Activated naive CD8-positive, alpha-beta T cell treated with anti-CD3 and anti-CD28 coated beads, Interleukin-2, amount 10 ng/mL, durations not matched to agents 7 days and 5 days (primary cell): ENCODE measurements at regions not wholly inside any gene's neighbourhood (a gene's known extent, or its start where the extent isn't known, plus 50 kb on each side); places are given as distances from the start of the nearest gene placed in this dataset.
"Not testable (repeated sequence)": the region's sequence is repeated elsewhere in the genome, so short reads cannot be mapped to it uniquely, and the experiment has no call there.

ENCODE experiments used
- ATAC-seq: fragments of 150-1000 bp; cut with Tn5 transposase; one replicate; pipeline ENCODE4 v1.10.0; 2021; ENCODE audit warnings: low read depth, moderate library complexity
- POLR2A ChIA-PET: fragments of 350-600 bp; sonication (Branson Sonifier 250); formaldehyde crosslinking; loops from one replicate; lab custom pipeline; 2021; ENCODE audit warnings: antibody characterized with exemption; lab: Charles Lee
- DNase-seq: peaks from one replicate; pipeline ENCODE4 v3.0.0; 2021
- H3K27ac Mint-ChIP-seq: one replicate; pipeline ENCODE4 v1.8.0; 2022; ENCODE audit warnings: mild to moderate bottlenecking, mixed read lengths
- H3K27me3 Mint-ChIP-seq: one replicate; pipeline ENCODE4 v1.8.0; 2022; ENCODE audit warnings: mild to moderate bottlenecking, moderate library complexity, mixed read lengths
- H3K36me3 Mint-ChIP-seq: one replicate; pipeline ENCODE4 v1.8.0; 2021; ENCODE audit warnings: mild to moderate bottlenecking, mixed read lengths
- H3K4me1 Mint-ChIP-seq: one replicate; pipeline ENCODE4 v1.8.0; 2021; ENCODE audit warnings: mixed read lengths
- H3K4me3 Mint-ChIP-seq: one replicate; pipeline ENCODE4 v1.8.0; 2022; ENCODE audit warnings: mild to moderate bottlenecking, moderate library complexity, mixed read lengths
- H3K9me3 Mint-ChIP-seq: one replicate; pipeline ENCODE4 v1.8.0; 2021; ENCODE audit warnings: mixed read lengths

DNA sequence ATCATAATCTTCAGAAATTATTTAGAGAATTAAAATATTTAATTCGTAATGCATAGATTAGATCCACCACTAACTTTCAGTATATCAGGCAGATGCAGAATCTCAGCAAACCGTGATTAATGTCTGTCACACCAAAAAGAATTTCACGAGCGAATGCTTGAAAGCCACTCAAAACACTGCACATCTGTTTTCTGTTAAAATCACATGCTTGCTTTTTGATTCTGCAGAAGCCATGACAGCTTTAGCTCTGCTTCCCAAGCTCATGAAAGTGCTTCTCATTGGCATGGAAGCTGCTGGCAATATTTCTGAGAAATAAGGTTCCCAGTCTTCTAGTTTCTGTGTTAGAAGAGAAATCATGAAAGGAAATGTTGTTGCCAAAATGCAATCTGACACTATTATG, 837.8 kb upstream of the LRRN3 start:
- H3K27ac Mint-ChIP-seq = no peak overlapping the region
- POLR2A ChIA-PET = no interaction called here
- no peaks in the 10 kb centered on the region for H3K27me3 Mint-ChIP-seq
- H3K9me3 Mint-ChIP-seq = no peaks in the 10 kb centered on the region
- no peaks in the 10 kb centered on the region for H3K4me1 Mint-ChIP-seq
- no peak overlapping the region for H3K4me3 Mint-ChIP-seq
- ATAC-seq (no peak), DNase-seq (no peak)
- no peaks in the 10 kb centered on the region for H3K36me3 Mint-ChIP-seq

DNA sequence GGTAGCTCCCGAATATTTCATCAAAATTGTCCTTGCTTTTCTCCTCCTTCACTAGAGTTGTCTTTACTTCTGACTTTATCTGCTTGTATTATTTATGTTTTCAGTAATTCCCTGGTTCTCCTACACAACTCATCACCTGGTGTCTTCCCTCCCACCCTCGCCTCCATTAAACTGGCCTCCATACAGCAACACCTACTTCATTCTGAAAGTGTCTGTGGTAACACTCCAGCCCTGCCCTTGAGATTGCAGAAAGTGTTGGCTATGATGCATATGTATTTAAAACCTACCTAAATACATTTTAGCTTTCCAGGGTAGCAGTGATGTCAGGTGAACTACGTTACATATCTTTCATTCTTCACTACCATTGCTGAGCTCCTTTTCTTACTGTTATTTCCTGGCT, 833.3 kb upstream of the LRRN3 start:
- POLR2A ChIA-PET = no interaction called here
- H3K4me1 Mint-ChIP-seq = no peaks in the 10 kb centered on the region
- no peak for ATAC-seq
- no peak for DNase-seq
- no peaks in the 10 kb centered on the region for H3K27me3 Mint-ChIP-seq
- no peaks in the 10 kb centered on the region for H3K9me3 Mint-ChIP-seq
- H3K27ac Mint-ChIP-seq = no peak overlapping the region
- H3K4me3 Mint-ChIP-seq = no peak overlapping the region
- H3K36me3 Mint-ChIP-seq = no peaks in the 10 kb centered on the region

DNA sequence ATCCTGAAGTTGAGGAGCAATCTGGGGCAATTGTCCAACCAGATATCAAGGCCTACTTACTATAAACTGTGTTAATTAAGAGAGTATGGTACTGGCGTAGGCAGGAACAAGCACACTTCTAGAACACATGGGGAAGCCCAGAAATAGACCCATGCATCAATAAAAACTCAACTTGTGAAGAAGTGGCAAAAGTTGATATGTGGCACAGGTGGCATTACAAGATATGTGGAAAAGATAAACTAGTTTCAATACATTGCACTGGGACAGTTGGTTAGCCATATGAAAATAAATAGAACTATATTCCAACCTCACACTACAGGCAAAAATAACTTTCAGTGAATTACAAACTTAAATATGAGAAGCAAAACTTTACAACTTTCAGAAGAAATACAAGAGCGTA, 828.7 kb upstream of the LRRN3 start:
- no peaks in the 10 kb centered on the region for H3K9me3 Mint-ChIP-seq
- DNase-seq = no peak
- no peak overlapping the region for H3K27ac Mint-ChIP-seq
- no peak overlapping the region for H3K4me3 Mint-ChIP-seq
- ATAC-seq = no peak
- no peaks in the 10 kb centered on the region for H3K36me3 Mint-ChIP-seq
- POLR2A ChIA-PET = no interaction called here
- H3K4me1 Mint-ChIP-seq = no peaks in the 10 kb centered on the region
- no peaks in the 10 kb centered on the region for H3K27me3 Mint-ChIP-seq

DNA sequence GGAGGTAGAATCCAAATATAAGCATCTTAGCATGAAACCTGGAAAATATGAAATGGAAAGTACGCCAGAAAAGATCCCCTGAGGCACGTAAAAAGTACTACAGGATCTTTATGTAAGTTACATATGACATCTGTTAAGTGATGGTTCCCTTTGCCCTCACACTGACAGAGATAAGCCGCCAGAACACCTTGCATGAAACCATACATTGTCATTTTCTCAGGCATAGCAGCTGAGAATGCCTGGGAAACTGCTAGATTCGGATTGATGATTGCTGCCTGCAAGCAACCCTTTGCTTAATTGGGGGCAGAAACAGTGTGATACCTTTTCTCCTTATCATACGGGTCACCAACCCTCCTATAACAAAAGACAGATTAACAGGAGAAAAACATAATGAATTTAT, 826.6 kb upstream of the LRRN3 start:
- no peaks in the 10 kb centered on the region for H3K9me3 Mint-ChIP-seq
- no peaks in the 10 kb centered on the region for H3K27me3 Mint-ChIP-seq
- no peaks in the 10 kb centered on the region for H3K36me3 Mint-ChIP-seq
- no peak for DNase-seq
- ATAC-seq = no peak
- H3K27ac Mint-ChIP-seq = no peak overlapping the region
- H3K4me1 Mint-ChIP-seq = no peaks in the 10 kb centered on the region
- POLR2A ChIA-PET = no interaction called here
- no peak overlapping the region for H3K4me3 Mint-ChIP-seq

DNA sequence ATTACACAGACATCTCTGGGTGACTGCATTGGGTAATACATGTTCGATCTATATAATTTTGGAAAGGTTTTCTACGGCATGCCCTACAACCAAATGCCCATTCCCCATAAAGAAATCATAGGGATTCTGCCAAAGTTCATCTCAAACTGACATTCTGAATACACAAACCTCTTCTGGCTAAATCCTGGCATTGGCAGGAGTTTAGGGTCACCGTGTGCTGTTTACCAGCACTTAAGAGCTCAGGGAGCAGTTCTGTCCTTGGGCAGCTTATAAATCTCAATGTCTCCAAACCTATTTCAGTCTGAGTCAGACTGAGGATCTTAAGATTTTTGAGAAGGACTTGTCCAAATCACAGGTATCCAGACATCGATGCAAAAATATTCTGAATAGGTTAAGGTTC, 809.6 kb upstream of the LRRN3 start:
- Mint-ChIP-seq H3K4me3 (no peak overlapping the region), H3K27ac (no peak overlapping the region), H3K4me1 (no peaks in the 10 kb centered on the region), H3K9me3 (no peaks in the 10 kb centered on the region), H3K36me3 (no peaks in the 10 kb centered on the region), H3K27me3 (no peaks in the 10 kb centered on the region)
- no peak for ATAC-seq
- POLR2A ChIA-PET = no interaction called here
- DNase-seq = no peak

DNA sequence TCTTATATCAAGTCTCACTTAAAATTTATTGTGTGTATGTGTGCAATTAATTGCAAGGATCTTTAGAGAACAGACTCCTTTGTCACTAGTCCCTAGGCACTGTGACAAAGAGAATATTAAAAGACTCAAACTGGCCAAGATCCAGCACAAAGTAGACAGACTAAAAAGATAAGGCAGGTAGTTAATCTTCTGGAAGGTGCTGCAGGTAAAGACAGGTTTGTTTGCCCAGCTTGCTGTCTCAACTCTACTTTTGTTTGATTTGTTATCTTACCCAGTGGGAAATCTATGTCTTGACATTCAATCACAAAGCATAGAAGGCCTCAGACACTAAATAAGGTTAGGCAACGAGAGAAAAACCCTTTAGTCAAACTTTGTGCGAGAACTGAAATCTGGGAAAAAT, 807.9 kb upstream of the LRRN3 start:
- no peak overlapping the region for H3K4me3 Mint-ChIP-seq
- DNase-seq (no peak), ATAC-seq (no peak)
- no peaks in the 10 kb centered on the region for H3K9me3 Mint-ChIP-seq
- POLR2A ChIA-PET = no interaction called here
- no peak overlapping the region for H3K27ac Mint-ChIP-seq
- no peaks in the 10 kb centered on the region for H3K27me3 Mint-ChIP-seq
- H3K36me3 Mint-ChIP-seq = no peaks in the 10 kb centered on the region
- H3K4me1 Mint-ChIP-seq = no peaks in the 10 kb centered on the region

DNA sequence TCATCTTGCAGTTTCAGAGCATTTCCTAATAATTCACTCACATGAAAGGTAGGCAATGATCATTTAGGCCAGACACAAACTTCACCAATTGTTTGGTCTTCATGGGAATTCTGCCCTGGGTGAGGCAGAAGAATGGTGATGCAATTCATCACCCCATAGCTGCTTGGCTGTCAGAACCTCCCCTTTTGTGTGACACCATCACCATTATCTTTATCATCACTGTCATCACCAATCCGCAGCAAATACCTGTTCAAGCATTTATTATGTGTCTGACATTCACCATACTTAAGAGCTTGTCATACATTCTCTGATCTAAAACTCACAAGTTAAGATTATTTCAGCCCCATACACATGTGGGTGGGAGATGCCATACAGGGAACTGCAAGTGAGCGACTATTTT, 799.5 kb upstream of the LRRN3 start:
- Mint-ChIP-seq H3K4me1 (no peaks in the 10 kb centered on the region), H3K27ac (no peak overlapping the region), H3K36me3 (no peaks in the 10 kb centered on the region), H3K27me3 (peaks cover 1% of the 10 kb centered on the region), H3K9me3 (no peaks in the 10 kb centered on the region), H3K4me3 (no peak overlapping the region)
- ATAC-seq (no peak), DNase-seq (no peak)
- POLR2A ChIA-PET = no interaction called here

DNA sequence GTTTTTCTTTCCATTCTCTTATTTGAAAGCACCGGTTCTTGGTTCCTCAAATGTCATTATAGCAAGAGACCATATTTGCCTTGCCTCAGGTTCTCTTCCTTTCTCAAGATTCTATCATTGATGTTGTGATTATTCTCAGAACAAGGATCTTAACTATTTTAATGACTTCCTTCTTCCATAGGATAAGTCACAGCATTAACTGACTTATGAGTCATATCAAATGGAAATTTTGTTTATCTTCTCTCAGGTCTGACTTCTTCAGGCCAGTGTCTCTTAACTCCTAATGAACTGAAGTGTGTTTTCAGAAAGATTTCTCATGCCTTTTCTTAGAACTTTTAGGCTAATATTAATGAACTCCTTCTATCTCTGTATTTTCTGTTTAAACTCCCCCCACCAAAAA, 794.6 kb upstream of the LRRN3 start:
- DNase-seq (no peak), ATAC-seq (no peak)
- no peaks in the 10 kb centered on the region for H3K4me1 Mint-ChIP-seq
- peaks cover 2% of the 10 kb centered on the region for H3K27me3 Mint-ChIP-seq
- POLR2A ChIA-PET = no interaction called here
- H3K27ac Mint-ChIP-seq = no peak overlapping the region
- no peak overlapping the region for H3K4me3 Mint-ChIP-seq
- H3K36me3 Mint-ChIP-seq = no peaks in the 10 kb centered on the region
- H3K9me3 Mint-ChIP-seq = no peaks in the 10 kb centered on the region

DNA sequence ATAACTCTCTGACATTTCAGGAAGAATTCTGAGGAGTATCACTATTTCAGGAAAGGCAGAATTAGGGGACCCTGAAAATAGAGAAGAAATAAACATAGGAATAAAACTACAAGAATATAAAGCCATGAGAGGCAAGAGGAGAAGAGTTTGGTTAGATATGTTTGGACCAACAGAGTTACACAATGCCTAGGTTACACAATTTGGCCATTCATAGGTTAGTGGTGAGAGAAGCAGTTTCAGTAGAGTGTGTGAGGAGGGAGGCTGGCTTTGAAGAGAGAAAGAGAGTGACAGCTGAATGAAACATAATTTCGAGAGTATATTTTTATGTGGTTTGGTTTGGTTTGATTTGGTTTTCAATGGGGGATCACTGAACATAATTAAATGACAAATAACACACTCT, 783.2 kb upstream of the LRRN3 start:
- POLR2A ChIA-PET = no interaction called here
- ATAC-seq (no peak), DNase-seq (no peak)
- Mint-ChIP-seq H3K9me3 (peaks cover 1% of the 10 kb centered on the region), H3K27ac (no peak overlapping the region), H3K36me3 (no peaks in the 10 kb centered on the region), H3K4me3 (no peak overlapping the region), H3K4me1 (no peaks in the 10 kb centered on the region), H3K27me3 (no peaks in the 10 kb centered on the region)

DNA sequence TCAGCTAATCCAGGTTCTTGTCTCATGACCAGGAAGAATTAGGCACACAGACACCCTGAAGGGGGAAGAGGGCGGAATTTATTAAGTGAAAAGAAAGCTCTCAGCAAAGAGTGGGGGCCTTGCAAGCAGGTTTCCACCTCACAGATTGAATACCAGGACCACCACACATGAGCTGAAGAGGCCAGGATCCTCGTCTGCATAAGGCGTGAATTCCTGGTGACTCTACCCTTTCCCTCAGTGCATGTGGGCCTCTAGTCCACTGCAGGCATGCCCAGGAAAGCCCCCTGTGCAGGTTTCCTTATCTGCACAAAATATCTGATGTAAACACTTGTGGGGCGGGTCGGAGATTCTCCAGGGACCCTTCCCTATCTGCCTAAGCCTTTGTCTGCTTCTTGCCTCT, 782.1 kb upstream of the LRRN3 start:
- Mint-ChIP-seq H3K9me3 (peaks cover 1% of the 10 kb centered on the region), H3K36me3 (no peaks in the 10 kb centered on the region), H3K27me3 (no peaks in the 10 kb centered on the region), H3K4me1 (no peaks in the 10 kb centered on the region), H3K4me3 (no peak overlapping the region), H3K27ac (no peak overlapping the region)
- ATAC-seq = no peak
- POLR2A ChIA-PET = no interaction called here
- no peak for DNase-seq

DNA sequence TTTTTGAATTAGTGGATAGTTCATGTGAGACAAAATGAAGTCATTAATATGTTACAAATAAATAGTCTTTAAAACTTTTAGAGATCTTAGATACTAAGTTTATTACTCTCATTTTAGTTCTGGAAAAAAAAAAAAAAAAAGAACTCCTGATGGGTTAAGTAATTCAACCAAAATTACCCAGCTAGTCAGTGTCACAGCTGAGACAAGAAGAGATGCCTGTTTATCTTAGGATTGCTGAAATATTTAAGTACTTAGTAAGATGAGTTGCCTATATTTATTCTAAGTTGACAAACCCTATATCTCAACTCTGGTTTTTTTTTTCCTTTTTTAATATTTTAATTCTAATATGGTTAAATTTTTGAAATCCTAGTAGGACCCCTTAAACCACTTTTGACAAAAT, 781.0 kb upstream of the LRRN3 start:
- ATAC-seq = no peak
- H3K9me3 Mint-ChIP-seq = peaks cover 1% of the 10 kb centered on the region
- H3K27ac Mint-ChIP-seq = no peak overlapping the region
- DNase-seq = no peak
- POLR2A ChIA-PET = no interaction called here
- H3K4me3 Mint-ChIP-seq = no peak overlapping the region
- no peaks in the 10 kb centered on the region for H3K36me3 Mint-ChIP-seq
- H3K27me3 Mint-ChIP-seq = no peaks in the 10 kb centered on the region
- no peaks in the 10 kb centered on the region for H3K4me1 Mint-ChIP-seq

DNA sequence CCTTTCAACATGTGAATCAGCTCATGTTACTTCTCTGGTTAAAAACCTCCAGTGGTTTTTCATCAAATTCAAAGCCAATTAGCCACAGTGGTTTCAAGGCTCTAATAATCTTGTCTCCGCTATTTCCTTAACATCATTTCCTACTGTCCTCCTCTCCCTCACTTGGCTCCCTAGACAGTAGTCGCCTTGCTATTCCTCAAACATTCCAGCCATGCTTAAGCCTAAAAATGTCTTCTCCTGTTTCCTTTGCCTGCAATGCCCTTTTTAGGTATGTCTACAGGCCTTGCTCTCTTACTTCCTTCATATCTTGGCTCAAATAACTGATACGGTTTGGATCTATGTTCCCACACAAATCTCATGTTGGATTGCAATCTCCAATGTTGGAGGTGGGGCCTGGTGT, 779.4 kb upstream of the LRRN3 start:
- H3K4me1 Mint-ChIP-seq = no peaks in the 10 kb centered on the region
- ATAC-seq (no peak), DNase-seq (no peak)
- no peaks in the 10 kb centered on the region for H3K27me3 Mint-ChIP-seq
- peaks cover 1% of the 10 kb centered on the region for H3K9me3 Mint-ChIP-seq
- H3K36me3 Mint-ChIP-seq = no peaks in the 10 kb centered on the region
- H3K4me3 Mint-ChIP-seq = no peak overlapping the region
- no peak overlapping the region for H3K27ac Mint-ChIP-seq
- POLR2A ChIA-PET = no interaction called here

DNA sequence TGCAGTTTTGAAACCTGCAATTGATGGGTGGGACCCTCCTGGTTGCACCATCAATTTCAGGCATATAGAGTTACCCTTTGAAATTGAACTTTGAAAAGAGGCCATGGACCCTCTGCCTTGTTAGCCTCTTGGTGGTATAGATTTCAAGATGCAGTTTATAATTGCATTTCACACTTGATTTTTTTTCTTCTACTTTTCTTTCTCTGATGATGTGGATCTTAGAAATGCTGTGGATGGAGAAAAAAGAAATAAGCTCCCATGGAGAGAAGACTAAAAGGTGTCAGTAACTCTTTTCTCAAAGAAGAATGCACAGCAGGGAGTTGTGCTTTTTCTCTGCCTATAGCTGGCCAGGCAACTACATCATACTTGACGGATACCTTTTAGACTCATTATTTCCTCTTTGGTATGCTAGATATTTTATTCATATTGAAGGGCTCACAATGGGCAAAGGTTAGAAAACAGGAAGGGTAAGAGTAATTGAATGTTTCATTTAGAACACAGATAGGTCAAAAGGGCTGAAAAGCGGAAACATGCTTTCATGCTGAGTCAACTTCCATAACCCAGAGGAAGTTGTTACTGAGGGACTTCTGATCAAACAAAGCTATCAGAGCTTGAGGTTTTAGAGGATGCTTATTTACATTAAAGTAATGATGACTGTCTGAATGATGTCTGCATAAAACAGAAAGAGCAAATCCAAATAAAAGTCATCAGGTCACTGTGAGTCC, 773.2 kb upstream of the LRRN3 start:
- DNase-seq (no peak), ATAC-seq (no peak)
- Mint-ChIP-seq H3K4me3 (no peak overlapping the region), H3K27ac (no peak overlapping the region), H3K36me3 (no peaks in the 10 kb centered on the region), H3K4me1 (peaks cover 1% of the 10 kb centered on the region), H3K27me3 (no peaks in the 10 kb centered on the region), H3K9me3 (peaks cover 5% of the 10 kb centered on the region)
- POLR2A ChIA-PET = no interaction called here

DNA sequence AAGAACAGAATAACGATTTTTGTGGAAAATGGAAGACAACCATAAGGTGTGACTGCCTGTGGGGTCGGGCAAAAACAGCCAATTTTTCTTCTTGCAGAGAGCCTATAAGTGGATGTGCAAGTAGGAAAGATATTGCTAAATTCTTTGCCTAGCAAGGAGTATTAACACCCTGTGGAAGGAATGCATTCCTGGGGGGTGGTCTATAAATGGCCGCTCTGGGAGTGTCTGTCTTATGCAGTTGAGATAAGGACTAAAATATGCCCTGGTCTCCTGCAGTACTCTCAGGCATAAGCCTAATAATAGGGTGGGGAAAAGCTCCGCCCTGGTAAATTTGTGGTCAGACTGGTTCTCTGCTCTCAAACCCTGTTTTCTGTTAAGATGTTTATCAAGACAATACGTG, 770.6 kb upstream of the LRRN3 start:
- H3K27me3 Mint-ChIP-seq, POLR2A ChIA-PET, H3K36me3 Mint-ChIP-seq, H3K27ac Mint-ChIP-seq, H3K9me3 Mint-ChIP-seq, H3K4me1 Mint-ChIP-seq, ATAC-seq, DNase-seq, H3K4me3 Mint-ChIP-seq: not testable (repeated sequence)

DNA sequence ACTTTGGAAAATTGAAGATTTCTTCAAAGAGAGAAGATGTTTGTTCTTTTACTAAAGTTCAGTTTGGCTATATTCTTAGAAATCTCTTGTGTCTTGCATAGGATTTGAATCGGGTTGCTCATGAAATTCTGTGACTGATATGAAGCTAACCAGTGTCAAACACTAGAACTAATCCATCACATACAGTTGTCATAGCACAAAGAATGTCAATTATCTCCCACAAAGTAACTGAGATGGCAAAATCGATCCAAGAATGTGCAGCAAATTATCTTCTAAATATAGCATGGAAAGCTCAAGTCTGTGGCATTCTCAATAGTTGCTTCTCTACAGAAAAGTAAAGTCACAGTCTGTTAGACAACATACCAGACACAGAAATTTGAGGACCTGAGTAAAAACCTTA, 768.1 kb upstream of the LRRN3 start:
- H3K4me3 Mint-ChIP-seq = no peak overlapping the region
- no peak for DNase-seq
- peaks cover under 1% of the 10 kb centered on the region for H3K4me1 Mint-ChIP-seq
- POLR2A ChIA-PET = no interaction called here
- ATAC-seq = no peak
- peaks cover 2% of the 10 kb centered on the region for H3K27me3 Mint-ChIP-seq
- H3K27ac Mint-ChIP-seq = no peak overlapping the region
- H3K9me3 Mint-ChIP-seq = peaks cover 5% of the 10 kb centered on the region
- H3K36me3 Mint-ChIP-seq = no peaks in the 10 kb centered on the region
